ENCODE measurements at regions not wholly inside any gene's neighbourhood (a gene's known extent, or its start where the extent isn't known, plus 50 kb on each side); places are given as distances from the start of the nearest gene placed in this dataset.
"Not testable (repeated sequence)": the region's sequence is repeated elsewhere in the genome, so short reads cannot be mapped to it uniquely, and the experiment has no call there.

- not testable (repeated sequence) for DNase-seq
Observed at GRCh38 chr7:128561116-128561722, 84.7 kb downstream of the METTL2B start.

- DNase-seq = not testable (repeated sequence)
Observed at GRCh38 chr7:128562795-128563194, 86.2 kb downstream of the METTL2B start.

- DNase-seq = not testable (repeated sequence)
Observed at GRCh38 chr7:128564123-128564700, 87.7 kb downstream of the METTL2B start.

GRCh38 chr7:128564932-128565864 is 88.7 kb downstream of the METTL2B start:
- DNase-seq = not testable (repeated sequence)

GRCh38 chr7:128575277-128575676 is 96.8 kb upstream of the GARIN1A start:
- DNase-seq = not testable (repeated sequence)

GRCh38 chr7:128576953-128577352 is 95.1 kb upstream of the GARIN1A start:
- not testable (repeated sequence) for DNase-seq

GRCh38 chr7:128579843-128580242 is 92.2 kb upstream of the GARIN1A start:
- DNase-seq = not testable (repeated sequence)

- DNase-seq = not testable (repeated sequence)
Observed at GRCh38 chr7:128581100-128581499, 91.0 kb upstream of the GARIN1A start.

- DNase-seq = not testable (repeated sequence)
Observed at GRCh38 chr7:128581825-128582561, 90.1 kb upstream of the GARIN1A start.

- not testable (repeated sequence) for DNase-seq
Observed at GRCh38 chr7:128586715-128587114, 85.4 kb upstream of the GARIN1A start.

GRCh38 chr7:128591705-128592104 is 80.4 kb upstream of the GARIN1A start:
- DNase-seq = no peak

GRCh38 chr7:128592209-128592608 is 79.9 kb upstream of the GARIN1A start:
- DNase-seq = not testable (repeated sequence)

GRCh38 chr7:128594061-128594460 is 78.0 kb upstream of the GARIN1A start:
- not testable (repeated sequence) for DNase-seq

GRCh38 chr7:128596336-128597128 is 75.6 kb upstream of the GARIN1A start:
- not testable (repeated sequence) for DNase-seq

GRCh38 chr7:128598946-128599345 is 73.1 kb upstream of the GARIN1A start:
- DNase-seq = not testable (repeated sequence)

GRCh38 chr7:128608678-128609421 is 63.2 kb upstream of the GARIN1A start:
- peak; percentile 30 for DNase-seq

- not testable (repeated sequence) for DNase-seq
Observed at GRCh38 chr7:128613366-128613765, 58.7 kb upstream of the GARIN1A start.

- not testable (repeated sequence) for DNase-seq
Observed at GRCh38 chr7:128614812-128615211, 57.3 kb upstream of the GARIN1A start.

GRCh38 chr7:128616799-128617198 is 55.3 kb upstream of the GARIN1A start:
- DNase-seq = not testable (repeated sequence)

All from activated gamma-delta T cell treated with Interleukin-2 at 50 U/mL for 16 hours (primary cell).